GM19468 (cell line): ENCODE measurements at regions not wholly inside any gene's neighbourhood (a gene's known extent, or its start where the extent isn't known, plus 50 kb on each side); places are given as distances from the start of the nearest gene placed in this dataset.
"Not testable (repeated sequence)": the region's sequence is repeated elsewhere in the genome, so short reads cannot be mapped to it uniquely, and the experiment has no call there.

Source experiments
- ATAC-seq: cut with Tn5 transposase; IDR thresholded peaks from one replicate; pipeline ENCODE4 v1.9.1; 2021; ENCODE audit warnings: mild to moderate bottlenecking, moderate library complexity, moderate number of reproducible peaks; ENCODE audit not compliant: unreplicated experiment; ENCODE audit errors: extremely low read depth

GRCh38 chr13:86914757-86915156 is 756.4 kb upstream of the SLITRK5 start:
- ATAC-seq = no peak

GRCh38 chr13:86917438-86917837 is 753.7 kb upstream of the SLITRK5 start:
- not testable (repeated sequence) for ATAC-seq

- no peak for ATAC-seq
Observed at GRCh38 chr13:86918682-86919081, 752.5 kb upstream of the SLITRK5 start.

- no peak for ATAC-seq
Observed at GRCh38 chr13:86920961-86921360, 750.2 kb upstream of the SLITRK5 start.

GRCh38 chr13:86922936-86923335 is 748.2 kb upstream of the SLITRK5 start:
- ATAC-seq = no peak

GRCh38 chr13:86926916-86927315 is 744.3 kb upstream of the SLITRK5 start:
- ATAC-seq = not testable (repeated sequence)

GRCh38 chr13:86932776-86933334 is 738.3 kb upstream of the SLITRK5 start:
- no peak for ATAC-seq

- ATAC-seq = no peak
Observed at GRCh38 chr13:86933676-86934075, 737.5 kb upstream of the SLITRK5 start.

GRCh38 chr13:86937316-86937715 is 733.9 kb upstream of the SLITRK5 start:
- ATAC-seq = no peak

GRCh38 chr13:86945584-86945983 is 725.6 kb upstream of the SLITRK5 start:
- ATAC-seq = no peak

GRCh38 chr13:86946734-86947133 is 724.4 kb upstream of the SLITRK5 start:
- ATAC-seq = no peak

- no peak for ATAC-seq
Observed at GRCh38 chr13:86954341-86954740, 716.8 kb upstream of the SLITRK5 start.

- ATAC-seq = no peak
Observed at GRCh38 chr13:86960876-86961275, 710.3 kb upstream of the SLITRK5 start.

GRCh38 chr13:86974251-86974994 is 696.7 kb upstream of the SLITRK5 start:
- ATAC-seq = no peak

GRCh38 chr13:86974995-86975328 is 696.2 kb upstream of the SLITRK5 start:
- no peak for ATAC-seq

GRCh38 chr13:86976521-86977324 is 694.4 kb upstream of the SLITRK5 start:
- no peak for ATAC-seq

- ATAC-seq = no peak
Observed at GRCh38 chr13:86986448-86986847, 684.7 kb upstream of the SLITRK5 start.

- no peak for ATAC-seq
Observed at GRCh38 chr13:86992251-86992650, 678.9 kb upstream of the SLITRK5 start.

GRCh38 chr13:87003265-87003664 is 667.9 kb upstream of the SLITRK5 start:
- ATAC-seq = no peak

- no peak for ATAC-seq
Observed at GRCh38 chr13:87005511-87005910, 665.7 kb upstream of the SLITRK5 start.

- no peak for ATAC-seq
Observed at GRCh38 chr13:87035526-87035925, 635.6 kb upstream of the SLITRK5 start.
